Activated CD4-positive, alpha-beta memory T cell treated with anti-CD3 and anti-CD28 coated beads, Interleukin-2, amount 10 ng/mL, durations not matched to agents 7 days and 5 days (primary cell): ENCODE measurements at regions not wholly inside any gene's neighbourhood (a gene's known extent, or its start where the extent isn't known, plus 50 kb on each side); places are given as distances from the start of the nearest gene placed in this dataset.
"Not testable (repeated sequence)": the region's sequence is repeated elsewhere in the genome, so short reads cannot be mapped to it uniquely, and the experiment has no call there.

Experiments
- CTCF ChIA-PET: fragments of 350-600 bp; sonication (Branson Sonifier 250); formaldehyde crosslinking; loops from one replicate; lab custom pipeline; 2021; ENCODE audit warnings: antibody characterized with exemption, inconsistent platforms; lab: Charles Lee
- POLR2A ChIA-PET: fragments of 350-600 bp; sonication (Branson Sonifier 250); formaldehyde crosslinking; loops from one replicate; lab custom pipeline; 2021; ENCODE audit warnings: antibody characterized with exemption; lab: Charles Lee
- DNase-seq: peaks from one replicate; pipeline ENCODE4 v3.0.0-alpha.2; 2020
- H3K27ac Mint-ChIP-seq: one replicate; pipeline ENCODE4 v1.8.0; 2021; ENCODE audit warnings: mild to moderate bottlenecking, mixed read lengths
- H3K27me3 Mint-ChIP-seq: one replicate; pipeline ENCODE4 v1.8.0; 2021; ENCODE audit warnings: mixed read lengths
- H3K36me3 Mint-ChIP-seq: one replicate; pipeline ENCODE4 v1.8.0; 2021; ENCODE audit warnings: low read depth, mixed read lengths
- H3K4me1 Mint-ChIP-seq: one replicate; pipeline ENCODE4 v1.8.0; 2021; ENCODE audit warnings: mixed read lengths
- H3K4me3 Mint-ChIP-seq: one replicate; pipeline ENCODE4 v1.8.0; 2021; ENCODE audit warnings: mild to moderate bottlenecking, mixed read lengths
- H3K9me3 Mint-ChIP-seq: one replicate; pipeline ENCODE4 v1.8.0; 2021; ENCODE audit warnings: mixed read lengths

GRCh38 chr7:120171406-120171805, 101.6 kb upstream of the KCND2 start:
- ChIA-PET CTCF (no interaction called here), POLR2A (no interaction called here)
- Mint-ChIP-seq H3K4me3 (no peak overlapping the region), H3K27me3 (no peaks in the 10 kb centered on the region), H3K4me1 (no peaks in the 10 kb centered on the region), H3K9me3 (peaks cover 4% of the 10 kb centered on the region), H3K27ac (no peak overlapping the region), H3K36me3 (no peaks in the 10 kb centered on the region)
- no peak for DNase-seq

DNA sequence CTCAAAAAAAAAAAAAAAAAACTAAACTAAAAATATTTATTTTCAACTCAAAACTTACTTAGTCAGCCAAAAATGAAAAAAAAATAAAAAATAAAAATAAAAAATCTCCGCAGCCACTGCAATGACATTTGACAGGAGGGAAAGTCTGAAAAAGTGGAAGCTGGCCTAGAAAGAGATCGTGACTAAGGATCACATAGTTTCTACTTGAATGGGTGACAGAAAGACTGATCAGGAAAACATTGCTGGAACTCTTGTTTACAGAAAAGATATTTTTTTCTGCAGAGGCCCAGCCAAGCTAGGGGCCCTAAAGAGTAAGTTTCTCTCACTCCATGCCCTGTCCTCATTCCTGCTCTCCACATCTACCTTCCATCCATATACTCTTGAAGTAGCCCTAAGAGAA, 92.8 kb upstream of the KCND2 start:
- no peaks in the 10 kb centered on the region for H3K27me3 Mint-ChIP-seq
- DNase-seq = no peak
- no peaks in the 10 kb centered on the region for H3K4me1 Mint-ChIP-seq
- peaks cover 5% of the 10 kb centered on the region for H3K9me3 Mint-ChIP-seq
- no peak overlapping the region for H3K27ac Mint-ChIP-seq
- POLR2A ChIA-PET = no interaction called here
- CTCF ChIA-PET = no interaction called here
- no peaks in the 10 kb centered on the region for H3K36me3 Mint-ChIP-seq
- no peak overlapping the region for H3K4me3 Mint-ChIP-seq

- no peaks in the 10 kb centered on the region for H3K4me1 Mint-ChIP-seq
- no peak overlapping the region for H3K4me3 Mint-ChIP-seq
- H3K27ac Mint-ChIP-seq = no peak overlapping the region
- no peak for DNase-seq
- no peaks in the 10 kb centered on the region for H3K36me3 Mint-ChIP-seq
- POLR2A ChIA-PET = no interaction called here
- CTCF ChIA-PET = no interaction called here
- no peaks in the 10 kb centered on the region for H3K27me3 Mint-ChIP-seq
- H3K9me3 Mint-ChIP-seq = peaks cover 5% of the 10 kb centered on the region
Measured at GRCh38 chr7:120181499-120181898, 91.5 kb upstream of the KCND2 start.

- Mint-ChIP-seq H3K4me3 (no peak overlapping the region), H3K9me3 (peaks cover 3% of the 10 kb centered on the region), H3K36me3 (no peaks in the 10 kb centered on the region), H3K27ac (no peak overlapping the region), H3K4me1 (no peaks in the 10 kb centered on the region), H3K27me3 (no peaks in the 10 kb centered on the region)
- POLR2A ChIA-PET = no interaction called here
- DNase-seq = no peak
- CTCF ChIA-PET = no interaction called here
Measured at GRCh38 chr7:120184866-120185265, 88.1 kb upstream of the KCND2 start.

DNA sequence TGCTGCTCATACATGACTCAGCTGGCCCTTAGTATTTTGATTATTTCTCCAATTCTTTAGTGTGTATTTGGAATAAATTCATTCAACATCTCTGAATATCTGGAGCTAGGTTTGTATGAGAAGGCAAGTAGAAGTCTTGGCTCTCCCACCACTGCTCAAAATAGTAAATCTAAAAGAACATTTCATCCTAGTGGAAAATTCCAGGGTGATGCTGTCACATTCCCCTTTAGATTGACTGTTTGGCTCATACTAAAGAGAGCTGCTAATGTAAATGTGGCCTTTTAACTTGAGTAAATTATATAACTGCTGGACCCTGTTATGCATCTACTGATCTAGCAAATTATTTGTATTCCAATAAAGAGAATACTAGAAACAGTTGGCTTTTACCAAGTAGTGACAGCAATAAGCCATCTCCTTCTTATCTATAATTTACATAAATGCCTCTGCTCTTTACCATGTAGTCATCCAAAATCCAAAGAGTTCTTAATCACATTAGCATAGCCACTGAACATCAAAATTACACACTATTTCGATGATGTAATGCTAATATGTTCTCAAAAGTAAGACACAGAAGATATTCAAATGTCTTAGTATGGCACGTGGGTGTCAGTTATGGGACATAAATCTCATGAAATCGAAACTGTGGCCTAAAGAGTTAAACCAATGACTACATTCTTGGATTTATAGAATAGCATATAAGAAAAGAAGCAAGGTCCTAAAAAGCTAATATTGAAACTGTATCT, 86.9 kb upstream of the KCND2 start:
- POLR2A ChIA-PET = no interaction called here
- H3K4me3 Mint-ChIP-seq = no peak overlapping the region
- H3K4me1 Mint-ChIP-seq = no peaks in the 10 kb centered on the region
- H3K36me3 Mint-ChIP-seq = no peaks in the 10 kb centered on the region
- H3K27me3 Mint-ChIP-seq = no peaks in the 10 kb centered on the region
- no peak overlapping the region for H3K27ac Mint-ChIP-seq
- no peak for DNase-seq
- peaks cover 3% of the 10 kb centered on the region for H3K9me3 Mint-ChIP-seq
- CTCF ChIA-PET = no interaction called here

DNA sequence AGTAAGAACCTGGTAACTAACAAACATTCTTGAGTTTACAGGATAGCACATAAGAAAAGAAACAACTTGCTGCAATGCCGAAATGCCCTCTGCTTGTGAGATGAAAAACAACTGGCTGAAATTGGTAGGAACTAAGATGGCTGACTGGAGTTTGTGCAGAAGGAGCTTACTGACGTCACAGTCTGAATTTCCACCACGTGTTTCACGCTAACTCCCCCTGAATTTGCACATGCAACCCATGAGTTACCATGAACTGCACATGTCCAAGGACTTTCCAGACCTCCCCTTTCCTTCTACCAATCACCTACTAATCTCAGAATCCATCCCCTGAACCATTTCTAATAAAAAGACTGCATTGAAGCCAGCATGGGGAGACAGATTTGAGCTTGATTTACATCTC, 86.3 kb upstream of the KCND2 start:
- H3K36me3 Mint-ChIP-seq = no peaks in the 10 kb centered on the region
- CTCF ChIA-PET = no interaction called here

DNA sequence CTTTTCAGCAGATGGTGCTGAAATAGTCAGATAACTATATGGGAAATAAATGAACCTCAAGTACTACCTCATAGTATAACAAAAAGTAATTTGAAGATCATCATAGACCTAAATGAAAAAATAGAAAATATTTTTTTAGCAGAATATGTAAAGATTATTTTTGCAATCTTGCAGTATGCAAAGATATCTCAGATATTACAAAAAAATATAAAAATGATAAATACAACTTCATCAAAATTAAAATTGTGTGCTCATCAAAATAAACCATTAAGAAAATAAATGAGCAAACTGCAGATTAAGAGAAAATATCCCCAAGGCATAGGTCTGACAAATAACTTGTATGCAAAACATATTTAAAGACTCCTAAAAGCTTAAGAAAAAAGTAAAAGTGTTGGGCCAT, 83.4 kb upstream of the KCND2 start:
- no peak for DNase-seq

More for the DNA sequence above, 86.3 kb upstream of the KCND2 start:
- H3K27me3 Mint-ChIP-seq = no peaks in the 10 kb centered on the region
- H3K4me1 Mint-ChIP-seq = no peaks in the 10 kb centered on the region
- POLR2A ChIA-PET = no interaction called here
- H3K4me3 Mint-ChIP-seq = no peak overlapping the region
- H3K27ac Mint-ChIP-seq = no peak overlapping the region
- no peak for DNase-seq
- peaks cover 3% of the 10 kb centered on the region for H3K9me3 Mint-ChIP-seq

DNA sequence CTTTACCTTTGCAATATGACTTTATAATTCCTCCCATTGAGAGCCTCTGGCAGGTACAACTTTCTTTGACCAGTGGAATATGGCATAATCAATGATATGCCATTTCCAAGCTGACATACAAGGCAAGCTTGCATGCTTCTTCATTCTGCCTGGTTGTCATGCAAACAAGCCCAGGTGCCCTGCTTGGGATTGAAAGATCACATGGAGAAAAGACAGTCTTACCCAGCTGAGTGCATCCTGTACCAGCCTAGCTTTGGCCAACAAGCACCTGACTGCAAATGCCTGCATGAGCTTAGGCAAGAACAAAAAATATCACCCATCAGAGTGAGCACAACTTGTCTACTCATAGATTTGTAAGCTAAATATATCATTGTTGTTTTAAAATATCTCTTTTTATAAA, 82.9 kb upstream of the KCND2 start:
- no peaks in the 10 kb centered on the region for H3K36me3 Mint-ChIP-seq
- DNase-seq = no peak
- no peak overlapping the region for H3K27ac Mint-ChIP-seq
- ChIA-PET CTCF (no interaction called here), POLR2A (no interaction called here)
- H3K9me3 Mint-ChIP-seq = peaks cover 9% of the 10 kb centered on the region
- H3K4me3 Mint-ChIP-seq = no peak overlapping the region
- no peaks in the 10 kb centered on the region for H3K4me1 Mint-ChIP-seq
- no peaks in the 10 kb centered on the region for H3K27me3 Mint-ChIP-seq

More for the DNA sequence above, 83.4 kb upstream of the KCND2 start:
- no peak overlapping the region for H3K27ac Mint-ChIP-seq
- no peak overlapping the region for H3K4me3 Mint-ChIP-seq
- H3K36me3 Mint-ChIP-seq = no peaks in the 10 kb centered on the region
- H3K27me3 Mint-ChIP-seq = no peaks in the 10 kb centered on the region
- ChIA-PET CTCF (no interaction called here), POLR2A (no interaction called here)
- no peaks in the 10 kb centered on the region for H3K4me1 Mint-ChIP-seq
- peaks cover 10% of the 10 kb centered on the region for H3K9me3 Mint-ChIP-seq

- no peaks in the 10 kb centered on the region for H3K27me3 Mint-ChIP-seq
- peaks cover 9% of the 10 kb centered on the region for H3K9me3 Mint-ChIP-seq
- no peak overlapping the region for H3K4me3 Mint-ChIP-seq
- ChIA-PET POLR2A (no interaction called here), CTCF (no interaction called here)
- no peak overlapping the region for H3K27ac Mint-ChIP-seq
- DNase-seq = no peak
- no peaks in the 10 kb centered on the region for H3K36me3 Mint-ChIP-seq
- H3K4me1 Mint-ChIP-seq = no peaks in the 10 kb centered on the region
Measured at GRCh38 chr7:120190566-120190965, 82.4 kb upstream of the KCND2 start.

- H3K4me3 Mint-ChIP-seq, H3K9me3 Mint-ChIP-seq, CTCF ChIA-PET: not testable (repeated sequence)
Measured at GRCh38 chr7:120191423-120191822, 81.6 kb upstream of the KCND2 start.

DNA sequence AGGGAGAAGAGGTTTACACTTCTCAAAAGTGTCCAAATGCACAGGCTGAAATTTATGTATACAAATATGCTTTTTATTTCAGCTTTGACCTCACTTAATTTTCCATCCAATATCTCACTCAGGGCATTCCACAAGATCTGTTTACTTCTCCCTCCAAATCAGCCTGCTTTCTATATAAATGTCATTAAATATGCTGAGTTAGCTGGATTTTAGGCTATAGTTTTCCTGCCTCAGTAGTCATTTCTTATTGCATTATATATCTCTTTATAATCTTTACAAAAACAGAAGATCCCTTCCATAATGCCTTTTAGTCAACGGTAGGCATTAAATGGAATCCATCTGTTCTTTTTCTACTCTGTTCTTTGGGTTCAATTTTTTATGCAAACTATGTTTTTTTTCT, 71.7 kb upstream of the KCND2 start:
- CTCF ChIA-PET = no interaction called here

More at GRCh38 chr7:120191423-120191822, 81.6 kb upstream of the KCND2 start:
- H3K27ac Mint-ChIP-seq, POLR2A ChIA-PET, H3K4me1 Mint-ChIP-seq, H3K36me3 Mint-ChIP-seq, DNase-seq, H3K27me3 Mint-ChIP-seq: not testable (repeated sequence)

GRCh38 chr7:120205101-120205500, 67.9 kb upstream of the KCND2 start:
- no peak overlapping the region for H3K4me3 Mint-ChIP-seq
- DNase-seq = no peak
- H3K36me3 Mint-ChIP-seq = no peaks in the 10 kb centered on the region
- H3K4me1 Mint-ChIP-seq = no peaks in the 10 kb centered on the region
- POLR2A ChIA-PET = no interaction called here
- peaks cover 3% of the 10 kb centered on the region for H3K9me3 Mint-ChIP-seq
- no peak overlapping the region for H3K27ac Mint-ChIP-seq
- no peaks in the 10 kb centered on the region for H3K27me3 Mint-ChIP-seq
- CTCF ChIA-PET = no interaction called here

More for the DNA sequence above, 71.7 kb upstream of the KCND2 start:
- Mint-ChIP-seq H3K9me3 (no peaks in the 10 kb centered on the region), H3K27ac (no peak overlapping the region), H3K27me3 (no peaks in the 10 kb centered on the region), H3K36me3 (no peaks in the 10 kb centered on the region), H3K4me1 (no peaks in the 10 kb centered on the region), H3K4me3 (no peak overlapping the region)
- no peak for DNase-seq
- POLR2A ChIA-PET = no interaction called here

DNA sequence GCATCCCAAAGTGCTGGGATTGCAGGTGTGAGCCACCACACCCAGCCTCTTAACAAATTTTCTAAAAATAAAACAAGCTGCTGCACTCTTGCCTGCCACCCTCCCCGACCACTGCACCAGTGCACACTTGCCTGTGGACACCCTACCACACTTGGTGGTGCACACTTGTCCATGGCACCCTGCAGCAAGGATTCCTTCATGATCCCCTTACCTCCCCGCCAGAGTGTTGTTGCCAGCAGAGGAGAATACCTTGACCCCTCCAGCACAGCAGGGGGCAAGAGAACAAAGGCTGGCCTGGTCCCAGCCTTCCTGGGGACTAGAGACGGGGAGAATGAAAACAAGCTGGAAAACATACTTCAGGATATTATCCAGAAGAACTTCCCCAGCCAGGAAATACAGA, 65.9 kb upstream of the KCND2 start:
- Mint-ChIP-seq H3K27ac (no peak overlapping the region), H3K4me3 (no peak overlapping the region), H3K36me3 (no peaks in the 10 kb centered on the region), H3K27me3 (no peaks in the 10 kb centered on the region), H3K4me1 (no peaks in the 10 kb centered on the region), H3K9me3 (peaks cover 5% of the 10 kb centered on the region)
- no peak for DNase-seq
- POLR2A ChIA-PET = no interaction called here
- CTCF ChIA-PET = no interaction called here

DNA sequence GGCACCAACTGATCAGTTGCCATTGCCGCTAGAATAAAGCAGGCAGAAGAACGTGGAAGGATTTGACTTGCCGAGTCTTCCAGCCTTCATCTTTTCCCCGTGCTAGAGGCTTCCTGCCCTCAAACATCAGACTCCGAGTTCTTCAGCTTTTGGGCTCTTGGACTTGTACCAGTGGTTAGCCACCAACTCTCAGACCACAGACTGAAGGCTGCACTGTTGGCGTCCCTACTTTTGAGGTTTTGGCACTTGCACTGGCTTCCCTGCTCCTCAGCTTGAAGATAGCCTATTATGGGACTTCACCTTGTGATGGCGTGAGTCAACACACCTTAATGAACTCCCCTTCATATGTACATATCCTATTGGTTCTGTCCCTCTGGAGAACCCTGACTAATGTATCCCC, 57.3 kb upstream of the KCND2 start:
- H3K36me3 Mint-ChIP-seq = no peaks in the 10 kb centered on the region
- no peaks in the 10 kb centered on the region for H3K4me1 Mint-ChIP-seq
- no peak for DNase-seq
- H3K4me3 Mint-ChIP-seq = no peak overlapping the region
- no peaks in the 10 kb centered on the region for H3K27me3 Mint-ChIP-seq
- CTCF ChIA-PET = no interaction called here
- no peak overlapping the region for H3K27ac Mint-ChIP-seq
- POLR2A ChIA-PET = no interaction called here
- peaks cover 8% of the 10 kb centered on the region for H3K9me3 Mint-ChIP-seq
